Prostate gland (tissue), 2 donors: ENCODE measurements at regions not wholly inside any gene's neighbourhood (a gene's known extent, or its start where the extent isn't known, plus 50 kb on each side); places are given as distances from the start of the nearest gene placed in this dataset.

Experiments used
- DNase-seq: peaks from one replicate; pipeline ENCODE4 v3.0.0-alpha.2; 2019; ENCODE audit warnings: low spot score
- H3K27ac ChIP-seq, 2 donors: fragments of 200-600 bp; sonication (generic); 2 replicates each; pipeline ENCODE4 v1.5.1; 2017 to 2019
- H3K27me3 ChIP-seq: fragments of 200-600 bp; sonication (generic); replicated peaks from 2 replicates; pipeline ENCODE4 v1.5.1; 2019; ENCODE audit not compliant: insufficient read depth
- H3K36me3 ChIP-seq, 2 donors: fragments of 200-600 bp; sonication (generic); 1 replicate in 1 of 2; 2 replicates in 1 of 2; pipeline versions ENCODE4 v1.5.1 to v1.8.1; 2017 to 2019
- H3K4me1 ChIP-seq: fragments of 200-600 bp; sonication (generic); replicated peaks from 2 replicates; pipeline ENCODE4 v1.5.1; 2019
- H3K4me3 ChIP-seq, 2 donors: fragments of 200-600 bp; sonication (generic); 2 replicates each; pipeline ENCODE4 v1.5.1; 2017 to 2019
- H3K9me3 ChIP-seq: fragments of 200-600 bp; sonication (generic); 2 replicates; pipeline ENCODE4 v1.5.1; 2017
- CTCF ChIP-seq, 4 experiments: fragments of 200-600 bp in 2 of 4; fragments of 450-650 bp in 2 of 4; sonication (generic) in 2 of 4; IDR thresholded peaks; 1 replicate in 3 of 4; 2 replicates in 1 of 4; pipeline ENCODE4 v1.5.1; 2016 to 2019; ENCODE audit warnings: antibody characterized with exemption in 4 of 4, mild to moderate bottlenecking in 2 of 4, moderate library complexity in 2 of 4
- POLR2A ChIP-seq: fragments of 450-650 bp; IDR thresholded peaks from one replicate; pipeline ENCODE4 v1.6.1; 2016; ENCODE audit warnings: antibody characterized with exemption, mild to moderate bottlenecking
- POLR2AphosphoS5 ChIP-seq: sonication (generic); formaldehyde crosslinking; IDR thresholded peaks from one replicate; pipeline ENCODE4 v1.6.1; 2017; ENCODE audit warnings: antibody characterized with exemption
- WGBS: methylation state at CpG from one replicate; pipeline ENCODE4 v1.1.5; 2018; 5-methylcytosine and 5-hydroxymethylcytosine counted together
- intact Hi-C: fragments of 100-400 bp; cut with DNase I; formaldehyde crosslinking; loops from one replicate; pipeline ENCODE4 v1.14.2; 2022

- H3K4me1 ChIP-seq = no peaks in the 10 kb centered on the region
- no peaks in the 10 kb centered on the region for H3K36me3 ChIP-seq
- no peak overlapping the region for H3K27ac ChIP-seq
- H3K9me3 ChIP-seq = no peaks in the 10 kb centered on the region
- no peak for DNase-seq
- no peak overlapping the region for H3K4me3 ChIP-seq
- intact Hi-C loops = no loop called here
- TF ChIP-seq POLR2AphosphoS5 (no peak), CTCF (IDR thresholded peaks at IDR 0.05) (no peak), POLR2A (no peak)
- H3K27me3 ChIP-seq = no peaks in the 10 kb centered on the region
These were observed 94.3 kb upstream of the NR3C1 start for GRCh38 chr5:143497749-143498148.

GRCh38 chr5:143496943-143497342 is 93.5 kb upstream of the NR3C1 start:
- intact Hi-C loops = no loop called here
- Histone ChIP-seq H3K4me1 (no peaks in the 10 kb centered on the region), H3K4me3 (no peak overlapping the region), H3K36me3 (no peaks in the 10 kb centered on the region), H3K27ac (no peak overlapping the region), H3K9me3 (no peaks in the 10 kb centered on the region), H3K27me3 (no peaks in the 10 kb centered on the region)
- no peak for TF ChIP-seq POLR2AphosphoS5
- no peak for TF ChIP-seq CTCF (IDR thresholded peaks at IDR 0.05)
- no peak for TF ChIP-seq POLR2A
- DNase-seq = no peak
- 92% methylated on average over 2 of the region's 2 CpGs for WGBS

- no peak overlapping the region for H3K27ac ChIP-seq
- TF ChIP-seq POLR2AphosphoS5 (peak; percentile 56), CTCF (IDR thresholded peaks at IDR 0.05) (no peak)
- H3K27me3 ChIP-seq = no peaks in the 10 kb centered on the region
- H3K4me3 ChIP-seq = no peak overlapping the region
- 19% methylated on average over 2 of the region's 2 CpGs for WGBS
- no peaks in the 10 kb centered on the region for H3K36me3 ChIP-seq
- intact Hi-C loops = no loop called here
- no peaks in the 10 kb centered on the region for H3K9me3 ChIP-seq
- H3K4me1 ChIP-seq = no peaks in the 10 kb centered on the region
- DNase-seq = peak; percentile 27
These were observed 92.4 kb upstream of the NR3C1 start for GRCh38 chr5:143495821-143496275.

- intact Hi-C loops = no loop called here
- WGBS = 75% methylated on average over 2 of the region's 2 CpGs
- Histone ChIP-seq H3K27ac (no peak overlapping the region), H3K36me3 (no peaks in the 10 kb centered on the region), H3K27me3 (no peaks in the 10 kb centered on the region), H3K4me1 (no peaks in the 10 kb centered on the region), H3K9me3 (no peaks in the 10 kb centered on the region), H3K4me3 (no peak overlapping the region)
- no peak for DNase-seq
- TF ChIP-seq CTCF (IDR thresholded peaks at IDR 0.05) (no peak), POLR2A (no peak), POLR2AphosphoS5 (no peak)
These were observed 91.6 kb upstream of the NR3C1 start for GRCh38 chr5:143495110-143495509.

- Histone ChIP-seq H3K4me1 (no peaks in the 10 kb centered on the region), H3K27ac (no peak overlapping the region), H3K4me3 (no peak overlapping the region), H3K36me3 (no peaks in the 10 kb centered on the region), H3K9me3 (no peaks in the 10 kb centered on the region), H3K27me3 (no peaks in the 10 kb centered on the region)
- intact Hi-C loops = no loop called here
- DNase-seq = no peak
- TF ChIP-seq POLR2AphosphoS5 = no peak
- TF ChIP-seq POLR2A = no peak
- TF ChIP-seq CTCF (IDR thresholded peaks at IDR 0.05) = no peak
- 80% methylated on average over 1 of the region's 1 CpG for WGBS
These were observed 91.1 kb upstream of the NR3C1 start for GRCh38 chr5:143494595-143494994.
